Type B pancreatic cell (in vitro differentiated cells): ENCODE measurements at regions not wholly inside any gene's neighbourhood (a gene's known extent, or its start where the extent isn't known, plus 50 kb on each side); places are given as distances from the start of the nearest gene placed in this dataset.

Experiments
- DNase-seq: peaks from one replicate; pipeline ENCODE4 v3.0.0; 2021; ENCODE audit warnings: mixed read lengths; ENCODE audit not compliant: unreplicated experiment; ENCODE audit errors: extremely low spot score
- H3K27ac Mint-ChIP-seq: 2 replicates; pipeline ENCODE4 v1.8.0; 2021; ENCODE audit warnings: mild to moderate bottlenecking, mixed read lengths
- H3K27me3 Mint-ChIP-seq: 2 replicates; pipeline ENCODE4 v1.8.0; 2021; ENCODE audit warnings: mixed read lengths
- H3K36me3 Mint-ChIP-seq: 2 replicates; pipeline ENCODE4 v1.8.0; 2021; ENCODE audit warnings: mixed read lengths
- H3K4me1 Mint-ChIP-seq: one replicate; pipeline ENCODE4 v1.8.0; 2021; ENCODE audit warnings: mixed read lengths; ENCODE audit not compliant: unreplicated experiment
- H3K4me3 Mint-ChIP-seq: 2 replicates; pipeline ENCODE4 v1.8.0; 2021; ENCODE audit warnings: mild to moderate bottlenecking, mixed read lengths
- H3K9me3 Mint-ChIP-seq: 2 replicates; pipeline ENCODE4 v1.8.0; 2021; ENCODE audit warnings: mixed read lengths
- TF ChIP-seq, protein P1 (sequence below): fragments of 200-600 bp; sonication (generic); conservative IDR thresholded peaks from 2 replicates; pipeline ENCODE4 v1.5.0; 2021; ENCODE audit warnings: antibody characterized with exemption, mild to moderate bottlenecking

DNA sequence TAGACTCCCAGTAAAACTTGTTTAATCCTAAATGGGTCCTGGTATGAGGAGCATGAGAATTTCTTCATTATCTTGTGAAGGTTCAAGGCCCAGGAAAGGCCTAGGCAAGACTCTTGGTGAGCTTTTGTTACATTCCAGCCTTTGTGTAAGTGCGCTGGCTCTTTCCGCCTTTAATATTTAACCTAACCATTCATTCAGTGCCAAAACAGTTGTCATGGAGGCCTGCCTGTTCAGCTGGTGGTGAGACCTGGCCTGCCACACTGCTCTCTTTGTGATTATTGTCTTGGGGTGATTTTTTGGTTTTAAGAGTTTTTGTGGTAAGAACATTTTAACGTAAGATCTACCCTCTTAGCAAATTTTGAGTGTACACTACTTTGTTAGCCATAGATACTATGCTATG is 127.5 kb upstream of the WWC1 start:
- Mint-ChIP-seq H3K27ac (peak overlapping the region; percentile 9), H3K36me3 (peaks cover 3% of the 10 kb centered on the region), H3K4me1 (peaks cover 47% of the 10 kb centered on the region), H3K4me3 (no peak overlapping the region), H3K9me3 (no peaks in the 10 kb centered on the region), H3K27me3 (peaks cover 3% of the 10 kb centered on the region)
- no peak for DNase-seq
- TF ChIP-seq, protein P1, sequence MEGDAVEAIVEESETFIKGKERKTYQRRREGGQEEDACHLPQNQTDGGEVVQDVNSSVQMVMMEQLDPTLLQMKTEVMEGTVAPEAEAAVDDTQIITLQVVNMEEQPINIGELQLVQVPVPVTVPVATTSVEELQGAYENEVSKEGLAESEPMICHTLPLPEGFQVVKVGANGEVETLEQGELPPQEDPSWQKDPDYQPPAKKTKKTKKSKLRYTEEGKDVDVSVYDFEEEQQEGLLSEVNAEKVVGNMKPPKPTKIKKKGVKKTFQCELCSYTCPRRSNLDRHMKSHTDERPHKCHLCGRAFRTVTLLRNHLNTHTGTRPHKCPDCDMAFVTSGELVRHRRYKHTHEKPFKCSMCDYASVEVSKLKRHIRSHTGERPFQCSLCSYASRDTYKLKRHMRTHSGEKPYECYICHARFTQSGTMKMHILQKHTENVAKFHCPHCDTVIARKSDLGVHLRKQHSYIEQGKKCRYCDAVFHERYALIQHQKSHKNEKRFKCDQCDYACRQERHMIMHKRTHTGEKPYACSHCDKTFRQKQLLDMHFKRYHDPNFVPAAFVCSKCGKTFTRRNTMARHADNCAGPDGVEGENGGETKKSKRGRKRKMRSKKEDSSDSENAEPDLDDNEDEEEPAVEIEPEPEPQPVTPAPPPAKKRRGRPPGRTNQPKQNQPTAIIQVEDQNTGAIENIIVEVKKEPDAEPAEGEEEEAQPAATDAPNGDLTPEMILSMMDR, result no peak

DNA sequence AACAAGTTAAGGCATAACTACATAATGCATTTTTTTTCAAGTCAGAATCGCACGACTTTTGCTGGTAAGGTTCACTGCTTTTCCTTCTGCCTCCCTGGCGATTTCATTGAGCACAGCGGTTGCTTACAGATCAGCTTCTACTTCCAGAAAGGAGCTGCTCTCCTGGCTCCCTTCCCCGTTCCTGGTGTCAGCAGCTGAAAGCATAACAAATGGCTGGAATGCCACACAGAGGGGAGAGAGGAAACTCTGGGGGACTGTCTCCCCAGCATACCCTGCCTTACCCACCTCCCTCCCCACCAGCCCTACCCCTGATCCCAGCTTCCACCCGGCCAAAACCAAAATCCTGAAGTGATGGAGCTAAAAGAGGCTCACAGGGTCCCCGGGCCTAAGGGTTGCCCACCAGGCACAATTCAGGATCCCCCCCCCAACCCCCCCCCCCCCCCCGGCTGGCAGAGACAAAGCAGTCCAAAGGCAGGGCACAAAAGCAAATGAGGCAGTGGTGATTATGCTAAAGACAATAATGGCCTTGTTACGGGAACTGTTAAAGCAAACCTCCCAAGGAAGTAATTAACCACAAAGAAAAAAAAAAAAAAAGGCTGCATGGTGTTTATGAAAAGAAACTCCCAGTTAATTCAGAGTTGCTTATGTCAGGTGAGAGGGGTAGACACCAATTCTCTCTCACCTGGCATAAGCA is 126.1 kb upstream of the WWC1 start:
- TF ChIP-seq, protein P1, result no peak
- Mint-ChIP-seq H3K4me1 (peaks cover 40% of the 10 kb centered on the region), H3K4me3 (no peak overlapping the region), H3K9me3 (no peaks in the 10 kb centered on the region), H3K27ac (no peak overlapping the region), H3K27me3 (peaks cover 3% of the 10 kb centered on the region), H3K36me3 (peaks cover 3% of the 10 kb centered on the region)
- DNase-seq, result no peak

DNA sequence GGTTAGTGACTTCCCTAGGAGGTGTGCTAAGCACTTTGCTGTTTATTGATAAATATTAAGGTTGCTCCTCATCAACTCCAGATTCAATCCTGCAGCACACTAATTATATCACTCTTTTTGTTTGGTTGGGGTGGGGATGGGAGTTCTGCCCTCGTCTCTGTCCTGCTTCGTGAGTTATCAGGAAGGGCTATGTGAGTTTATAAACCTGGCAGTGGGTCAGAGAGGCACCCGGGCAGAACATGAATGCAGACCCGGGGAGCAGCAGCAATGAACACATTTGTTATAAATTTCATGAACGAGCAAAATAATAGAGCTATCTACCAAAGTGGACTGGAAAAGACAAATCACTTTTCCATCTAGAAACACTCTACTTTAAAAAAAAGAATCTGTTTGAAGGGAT is 125.5 kb upstream of the WWC1 start:
- Mint-ChIP-seq H3K4me3 (no peak overlapping the region), H3K9me3 (no peaks in the 10 kb centered on the region), H3K27ac (no peak overlapping the region), H3K4me1 (peaks cover 40% of the 10 kb centered on the region), H3K27me3 (peaks cover 3% of the 10 kb centered on the region), H3K36me3 (peaks cover 3% of the 10 kb centered on the region)
- no peak for DNase-seq
- TF ChIP-seq, protein P1, result no peak

DNA sequence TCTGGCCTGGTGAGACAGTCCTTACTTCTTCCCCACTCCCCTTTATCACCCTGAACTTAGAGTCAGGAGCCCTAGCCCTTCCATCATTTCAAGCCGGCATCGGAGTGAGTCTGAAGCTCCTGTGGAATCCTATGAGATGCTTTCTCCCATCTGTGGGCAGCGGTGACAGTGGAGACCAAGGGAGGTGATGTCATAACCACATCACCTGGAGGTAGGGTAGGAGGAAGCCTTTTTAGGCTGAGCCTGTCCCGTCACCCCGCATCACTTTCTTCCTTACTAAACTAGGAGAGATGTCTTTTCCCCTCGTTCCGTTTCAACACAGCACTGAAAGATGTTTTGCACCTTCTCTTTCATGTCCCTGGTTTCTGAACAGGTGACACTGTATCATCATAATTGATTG is 124.1 kb upstream of the WWC1 start:
- TF ChIP-seq, protein P1, result no peak
- Mint-ChIP-seq H3K27ac (no peak overlapping the region), H3K4me3 (no peak overlapping the region), H3K27me3 (peaks cover 3% of the 10 kb centered on the region), H3K9me3 (no peaks in the 10 kb centered on the region), H3K36me3 (peaks cover 3% of the 10 kb centered on the region), H3K4me1 (peaks cover 34% of the 10 kb centered on the region)
- no peak for DNase-seq

DNA sequence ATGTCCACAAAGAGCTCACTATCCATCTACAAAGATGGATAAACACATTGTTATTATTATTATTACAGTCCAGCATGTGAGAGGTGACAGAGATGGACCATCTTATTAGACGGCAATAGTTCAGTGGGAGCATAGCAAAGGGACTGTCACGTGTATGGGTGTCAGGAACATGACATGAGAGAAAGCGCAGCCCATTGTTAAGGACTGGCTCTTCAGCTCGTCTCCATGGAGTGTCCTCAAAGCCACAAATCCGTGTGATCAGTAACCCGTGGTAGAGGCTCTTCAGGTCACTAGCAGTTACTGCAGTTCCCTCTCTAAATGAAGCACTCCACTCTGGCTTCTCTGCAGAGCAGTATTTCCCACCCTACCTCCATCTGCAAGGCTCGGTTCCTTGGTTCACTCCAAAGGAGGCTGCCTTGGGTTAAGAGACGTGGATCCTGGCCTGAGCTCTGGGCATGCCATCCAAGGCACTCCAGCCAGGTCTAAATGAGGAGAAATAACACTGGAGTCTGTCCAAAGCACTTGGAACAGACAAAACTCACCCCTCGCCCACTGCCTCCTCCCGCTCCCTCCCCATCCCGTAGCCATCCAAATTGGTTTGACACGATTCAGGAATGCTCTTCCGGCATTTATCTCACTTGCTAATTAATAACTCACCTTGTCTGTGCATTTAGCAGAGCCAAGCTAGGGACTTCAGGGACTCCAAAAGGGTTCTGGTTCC is 122.3 kb upstream of the WWC1 start:
- no peak overlapping the region for H3K27ac Mint-ChIP-seq
- TF ChIP-seq, protein P1, result no peak
- peaks cover 6% of the 10 kb centered on the region for H3K27me3 Mint-ChIP-seq
- no peaks in the 10 kb centered on the region for H3K9me3 Mint-ChIP-seq
- peaks cover 22% of the 10 kb centered on the region for H3K4me1 Mint-ChIP-seq
- H3K4me3 Mint-ChIP-seq, result no peak overlapping the region
- DNase-seq, result no peak
- H3K36me3 Mint-ChIP-seq, result peaks cover 7% of the 10 kb centered on the region
